MM.1S (cell line): ENCODE measurements at regions not wholly inside any gene's neighbourhood (a gene's known extent, or its start where the extent isn't known, plus 50 kb on each side); places are given as distances from the start of the nearest gene placed in this dataset.

Experiments used
- DNase-seq: peaks from one replicate; pipeline ENCODE4 v3.0.0-alpha.2; 2015
- H2AFZ ChIP-seq: fragments of 300-600 bp; sonication (generic); 2 replicates; pipeline ENCODE4 v1.6.0; 2016; ENCODE audit warnings: antibody characterized with exemption, low read length
- H3F3A ChIP-seq: fragments of 300-600 bp; sonication (generic); 2 replicates; pipeline ENCODE4 v1.6.1; 2016; ENCODE audit warnings: mild to moderate bottlenecking, antibody characterized with exemption, low read length, moderate library complexity, mixed read lengths; ENCODE audit not compliant: insufficient read depth
- H3K27ac ChIP-seq: fragments of 300-600 bp; sonication (generic); 2 replicates; pipeline ENCODE4 v1.5.1; 2016; ENCODE audit warnings: mild to moderate bottlenecking, low read length
- H3K27me3 ChIP-seq: fragments of 300-600 bp; sonication (generic); replicated peaks from 2 replicates; pipeline ENCODE4 v1.6.0; 2016; ENCODE audit warnings: low read length; ENCODE audit not compliant: insufficient read depth
- H3K36me3 ChIP-seq: fragments of 300-600 bp; sonication (generic); replicated peaks from 2 replicates; pipeline ENCODE4 v1.6.1; 2016; ENCODE audit warnings: mild to moderate bottlenecking, low read length, mixed read lengths; ENCODE audit not compliant: insufficient read depth
- H3K4me1 ChIP-seq: fragments of 300-600 bp; sonication (generic); 2 replicates; pipeline ENCODE4 v1.6.1; 2016; ENCODE audit warnings: low read length, mixed read lengths
- H3K4me2 ChIP-seq: fragments of 300-600 bp; sonication (generic); 2 replicates; pipeline ENCODE4 v1.6.0; 2016; ENCODE audit warnings: low read depth, low read length
- H3K4me3 ChIP-seq: fragments of 300-600 bp; sonication (generic); 2 replicates; pipeline ENCODE4 v1.5.1; 2016; ENCODE audit warnings: low read length, mixed read lengths
- H3K79me2 ChIP-seq: fragments of 300-600 bp; sonication (generic); 2 replicates; pipeline ENCODE4 v1.6.1; 2016; ENCODE audit warnings: mixed run types, low read length, mixed read lengths
- H3K9ac ChIP-seq: fragments of 300-600 bp; sonication (generic); 2 replicates; pipeline ENCODE4 v1.6.1; 2016; ENCODE audit warnings: low read length, mixed read lengths
- H3K9me2 ChIP-seq: fragments of 300-600 bp; sonication (generic); replicated peaks from 2 replicates; pipeline ENCODE4 v1.6.1; 2016; ENCODE audit warnings: mild to moderate bottlenecking, low read length, mixed read lengths; ENCODE audit not compliant: insufficient read depth
- H3K9me3 ChIP-seq: fragments of 300-600 bp; sonication (generic); replicated peaks from 2 replicates; pipeline ENCODE4 v1.6.1; 2016; ENCODE audit warnings: mild to moderate bottlenecking, low read length, mixed read lengths; ENCODE audit not compliant: insufficient read depth
- H4K20me1 ChIP-seq: fragments of 300-600 bp; sonication (generic); 2 replicates; pipeline ENCODE4 v1.6.1; 2016; ENCODE audit warnings: mild to moderate bottlenecking, low read length, moderate library complexity, mixed read lengths; ENCODE audit not compliant: insufficient read depth
- EZH2 ChIP-seq: fragments of 300-600 bp; sonication (generic); optimal IDR thresholded peaks from 2 replicates; pipeline ENCODE3; 2017; ENCODE audit warnings: low read depth, mild to moderate bottlenecking, antibody characterized with exemption, low read length, mixed read lengths
- EZH2phosphoT487 ChIP-seq: fragments of 300-600 bp; sonication (generic); IDR thresholded peaks from 2 replicates; pipeline ENCODE4 v1.6.1; 2018; ENCODE audit warnings: antibody characterized with exemption, low read length
- TF ChIP-seq, protein P1 (sequence below): fragments of 300-600 bp; sonication (generic); IDR thresholded peaks from 2 replicates; pipeline ENCODE4 v1.5.1; 2016; ENCODE audit warnings: antibody characterized with exemption, low read length, mixed read lengths

- no peaks in the 10 kb centered on the region for H3K4me1 ChIP-seq
- H3K9me3 ChIP-seq = no peaks in the 10 kb centered on the region
- no peaks in the 10 kb centered on the region for H3K36me3 ChIP-seq
- H3K4me3 ChIP-seq = no peak overlapping the region
- DNase-seq = no peak
- no peak overlapping the region for H3K27ac ChIP-seq
- no peak overlapping the region for H3K4me2 ChIP-seq
- no peak overlapping the region for H3K9ac ChIP-seq
- H3K79me2 ChIP-seq = no peaks in the 10 kb centered on the region
- no peaks in the 10 kb centered on the region for H3K27me3 ChIP-seq
- H4K20me1 ChIP-seq = no peaks in the 10 kb centered on the region
- no peaks in the 10 kb centered on the region for H3F3A ChIP-seq
- TF ChIP-seq, protein P1, sequence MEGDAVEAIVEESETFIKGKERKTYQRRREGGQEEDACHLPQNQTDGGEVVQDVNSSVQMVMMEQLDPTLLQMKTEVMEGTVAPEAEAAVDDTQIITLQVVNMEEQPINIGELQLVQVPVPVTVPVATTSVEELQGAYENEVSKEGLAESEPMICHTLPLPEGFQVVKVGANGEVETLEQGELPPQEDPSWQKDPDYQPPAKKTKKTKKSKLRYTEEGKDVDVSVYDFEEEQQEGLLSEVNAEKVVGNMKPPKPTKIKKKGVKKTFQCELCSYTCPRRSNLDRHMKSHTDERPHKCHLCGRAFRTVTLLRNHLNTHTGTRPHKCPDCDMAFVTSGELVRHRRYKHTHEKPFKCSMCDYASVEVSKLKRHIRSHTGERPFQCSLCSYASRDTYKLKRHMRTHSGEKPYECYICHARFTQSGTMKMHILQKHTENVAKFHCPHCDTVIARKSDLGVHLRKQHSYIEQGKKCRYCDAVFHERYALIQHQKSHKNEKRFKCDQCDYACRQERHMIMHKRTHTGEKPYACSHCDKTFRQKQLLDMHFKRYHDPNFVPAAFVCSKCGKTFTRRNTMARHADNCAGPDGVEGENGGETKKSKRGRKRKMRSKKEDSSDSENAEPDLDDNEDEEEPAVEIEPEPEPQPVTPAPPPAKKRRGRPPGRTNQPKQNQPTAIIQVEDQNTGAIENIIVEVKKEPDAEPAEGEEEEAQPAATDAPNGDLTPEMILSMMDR = no peak
- H3K9me2 ChIP-seq = no peaks in the 10 kb centered on the region
- no peak overlapping the region for H2AFZ ChIP-seq
These were observed 168.5 kb downstream of the DHX35 start for GRCh38 chr20:39130627-39131026.

GRCh38 chr20:39129523-39129922, 167.4 kb downstream of the DHX35 start:
- TF ChIP-seq, protein P1 = no peak
- no peak for TF ChIP-seq EZH2
- TF ChIP-seq EZH2phosphoT487 = no peak
- H3K9me3 ChIP-seq = no peaks in the 10 kb centered on the region
- H3K27ac ChIP-seq = no peak overlapping the region
- no peak overlapping the region for H3K9ac ChIP-seq
- no peaks in the 10 kb centered on the region for H3K27me3 ChIP-seq
- H3K36me3 ChIP-seq = no peaks in the 10 kb centered on the region
- no peaks in the 10 kb centered on the region for H3K9me2 ChIP-seq
- H3K79me2 ChIP-seq = no peaks in the 10 kb centered on the region
- no peaks in the 10 kb centered on the region for H3K4me1 ChIP-seq
- DNase-seq = no peak
- no peak overlapping the region for H3K4me3 ChIP-seq
- no peaks in the 10 kb centered on the region for H3F3A ChIP-seq
- no peaks in the 10 kb centered on the region for H4K20me1 ChIP-seq
- no peak overlapping the region for H3K4me2 ChIP-seq
- H2AFZ ChIP-seq = no peak overlapping the region

GRCh38 chr20:39124064-39124463, 161.9 kb downstream of the DHX35 start:
- TF ChIP-seq EZH2 (no peak), EZH2phosphoT487 (no peak)
- TF ChIP-seq, protein P1 = no peak
- no peaks in the 10 kb centered on the region for H3K27me3 ChIP-seq
- no peaks in the 10 kb centered on the region for H3K4me1 ChIP-seq
- H3F3A ChIP-seq = no peaks in the 10 kb centered on the region
- H3K27ac ChIP-seq = no peak overlapping the region
- no peaks in the 10 kb centered on the region for H3K36me3 ChIP-seq
- no peak for DNase-seq
- no peaks in the 10 kb centered on the region for H3K9me3 ChIP-seq
- no peaks in the 10 kb centered on the region for H3K79me2 ChIP-seq
- no peak overlapping the region for H2AFZ ChIP-seq
- H3K9me2 ChIP-seq = no peaks in the 10 kb centered on the region
- H4K20me1 ChIP-seq = no peaks in the 10 kb centered on the region
- H3K9ac ChIP-seq = no peak overlapping the region
- H3K4me2 ChIP-seq = no peak overlapping the region
- no peak overlapping the region for H3K4me3 ChIP-seq

DNA sequence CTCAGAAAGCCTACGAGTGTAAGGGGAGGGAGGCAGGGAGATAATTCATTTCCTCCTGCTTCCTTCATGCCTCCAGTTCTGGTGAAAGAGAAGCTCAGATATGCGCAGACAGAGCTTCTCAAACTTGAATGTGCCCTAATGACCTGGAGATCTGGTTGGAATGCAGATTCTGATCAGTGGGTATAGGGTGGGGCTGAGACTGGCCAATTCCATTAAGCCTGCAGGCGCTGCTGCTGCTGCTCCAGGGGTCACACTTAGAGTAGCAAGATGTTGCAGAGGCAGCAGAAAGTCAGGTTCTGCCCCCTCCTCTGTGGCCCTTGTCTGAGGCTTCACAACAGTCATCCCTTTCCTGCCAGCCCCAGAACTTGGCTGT, 161.0 kb downstream of the DHX35 start:
- H3K36me3 ChIP-seq = no peaks in the 10 kb centered on the region
- no peaks in the 10 kb centered on the region for H3K4me1 ChIP-seq
- no peak overlapping the region for H3K4me2 ChIP-seq
- TF ChIP-seq, protein P1 = no peak
- no peak for TF ChIP-seq EZH2
- no peak for TF ChIP-seq EZH2phosphoT487
- no peak overlapping the region for H3K27ac ChIP-seq
- H3K27me3 ChIP-seq = no peaks in the 10 kb centered on the region
- no peaks in the 10 kb centered on the region for H3K9me3 ChIP-seq
- no peaks in the 10 kb centered on the region for H3K9me2 ChIP-seq
- no peaks in the 10 kb centered on the region for H3K79me2 ChIP-seq
- no peak for DNase-seq
- no peaks in the 10 kb centered on the region for H3F3A ChIP-seq
- H3K4me3 ChIP-seq = no peak overlapping the region
- H3K9ac ChIP-seq = no peak overlapping the region
- H4K20me1 ChIP-seq = no peaks in the 10 kb centered on the region
- no peak overlapping the region for H2AFZ ChIP-seq
